ENCODE measurements at regions not wholly inside any gene's neighbourhood (a gene's known extent, or its start where the extent isn't known, plus 50 kb on each side); places are given as distances from the start of the nearest gene placed in this dataset.

GRCh38 chr11:39221550-39222138, 2237.8 kb downstream of the LRRC4C start:
- 27 to 41% (median 31%) methylated on average over 3 of the region's 3 CpGs for WGBS, 5 donors
- Histone ChIP-seq H3K27me3 (no peaks in the 10 kb centered on the region), H3K36me3 (no peaks in the 10 kb centered on the region), H3K9me3 (no peaks in the 10 kb centered on the region), H3K4me1 (peaks cover 0 to 13% (median 1%) of the 10 kb centered on the region in 4 donors), H3K27ac (peak overlapping the region in 1 of 5 donors; percentile 30), H3K4me3 (no peak overlapping the region)
- TF ChIP-seq, protein P1, sequence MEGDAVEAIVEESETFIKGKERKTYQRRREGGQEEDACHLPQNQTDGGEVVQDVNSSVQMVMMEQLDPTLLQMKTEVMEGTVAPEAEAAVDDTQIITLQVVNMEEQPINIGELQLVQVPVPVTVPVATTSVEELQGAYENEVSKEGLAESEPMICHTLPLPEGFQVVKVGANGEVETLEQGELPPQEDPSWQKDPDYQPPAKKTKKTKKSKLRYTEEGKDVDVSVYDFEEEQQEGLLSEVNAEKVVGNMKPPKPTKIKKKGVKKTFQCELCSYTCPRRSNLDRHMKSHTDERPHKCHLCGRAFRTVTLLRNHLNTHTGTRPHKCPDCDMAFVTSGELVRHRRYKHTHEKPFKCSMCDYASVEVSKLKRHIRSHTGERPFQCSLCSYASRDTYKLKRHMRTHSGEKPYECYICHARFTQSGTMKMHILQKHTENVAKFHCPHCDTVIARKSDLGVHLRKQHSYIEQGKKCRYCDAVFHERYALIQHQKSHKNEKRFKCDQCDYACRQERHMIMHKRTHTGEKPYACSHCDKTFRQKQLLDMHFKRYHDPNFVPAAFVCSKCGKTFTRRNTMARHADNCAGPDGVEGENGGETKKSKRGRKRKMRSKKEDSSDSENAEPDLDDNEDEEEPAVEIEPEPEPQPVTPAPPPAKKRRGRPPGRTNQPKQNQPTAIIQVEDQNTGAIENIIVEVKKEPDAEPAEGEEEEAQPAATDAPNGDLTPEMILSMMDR (IDR thresholded peaks at IDR 0.05): no peak
- TF ChIP-seq POLR2A (IDR thresholded peaks at IDR 0.05): no peak
- TF ChIP-seq POLR2AphosphoS5 (IDR thresholded peaks at IDR 0.05): no peak
- TF ChIP-seq EP300 (IDR thresholded peaks at IDR 0.05): no peak
- peak in 1 of 2 donors; percentile 44 for DNase-seq
- intact Hi-C loops (cut with DNase I; ENCODE audit: low total_unique reads): no loop called here

GRCh38 chr11:39220501-39221230, 2238.8 kb downstream of the LRRC4C start:
- no peaks in the 10 kb centered on the region for H3K9me3 ChIP-seq
- 60 to 74% (median 66%) methylated on average over 3 of the region's 3 CpGs for WGBS, 5 donors
- H3K36me3 ChIP-seq: no peaks in the 10 kb centered on the region
- DNase-seq: no peak
- H3K4me3 ChIP-seq: no peak overlapping the region
- no peaks in the 10 kb centered on the region for H3K27me3 ChIP-seq
- TF ChIP-seq POLR2A (IDR thresholded peaks at IDR 0.05) (no peak), POLR2AphosphoS5 (IDR thresholded peaks at IDR 0.05) (no peak), EP300 (IDR thresholded peaks at IDR 0.05) (no peak)
- TF ChIP-seq, protein P1 (IDR thresholded peaks at IDR 0.05): no peak
- H3K4me1 ChIP-seq: peaks cover 0 to 13% (median 1%) of the 10 kb centered on the region in 4 donors
- intact Hi-C loops (cut with DNase I; ENCODE audit: low total_unique reads): no loop called here
- H3K27ac ChIP-seq: no peak overlapping the region

GRCh38 chr11:39220069-39220468, 2239.4 kb downstream of the LRRC4C start:
- intact Hi-C loops (cut with DNase I; ENCODE audit: low total_unique reads): no loop called here
- no peaks in the 10 kb centered on the region for H3K27me3 ChIP-seq
- no peak overlapping the region for H3K27ac ChIP-seq
- no peaks in the 10 kb centered on the region for H3K9me3 ChIP-seq
- no peaks in the 10 kb centered on the region for H3K36me3 ChIP-seq
- H3K4me1 ChIP-seq: peaks cover 0 to 13% (median 1%) of the 10 kb centered on the region in 4 donors
- DNase-seq: no peak
- TF ChIP-seq, protein P1 (IDR thresholded peaks at IDR 0.05): no peak
- WGBS, 5 donors: 93 to 100% (median 95%) methylated on average over 1 of the region's 1 CpG
- H3K4me3 ChIP-seq: no peak overlapping the region

- Histone ChIP-seq H3K36me3 (no peaks in the 10 kb centered on the region), H3K4me1 (peaks cover 0 to 5% (median 0%) of the 10 kb centered on the region in 4 donors), H3K27me3 (no peaks in the 10 kb centered on the region), H3K27ac (no peak overlapping the region), H3K4me3 (no peak overlapping the region), H3K9me3 (no peaks in the 10 kb centered on the region)
- TF ChIP-seq, protein P1 (IDR thresholded peaks at IDR 0.05): no peak
- no peak for TF ChIP-seq EP300 (IDR thresholded peaks at IDR 0.05)
- TF ChIP-seq POLR2A (IDR thresholded peaks at IDR 0.05): no peak
- no peak for TF ChIP-seq POLR2AphosphoS5 (IDR thresholded peaks at IDR 0.05)
- DNase-seq: no peak
- intact Hi-C loops (cut with DNase I; ENCODE audit: low total_unique reads): no loop called here
- WGBS, 5 donors: 74 to 90% (median 89%) methylated on average over 2 of the region's 2 CpGs
These were observed 2249.5 kb downstream of the LRRC4C start for GRCh38 chr11:39209981-39210380.

Data from stomach (tissue), 8 donors.